ENCODE measurements at regions not wholly inside any gene's neighbourhood (a gene's known extent, or its start where the extent isn't known, plus 50 kb on each side); places are given as distances from the start of the nearest gene placed in this dataset.

DNA sequence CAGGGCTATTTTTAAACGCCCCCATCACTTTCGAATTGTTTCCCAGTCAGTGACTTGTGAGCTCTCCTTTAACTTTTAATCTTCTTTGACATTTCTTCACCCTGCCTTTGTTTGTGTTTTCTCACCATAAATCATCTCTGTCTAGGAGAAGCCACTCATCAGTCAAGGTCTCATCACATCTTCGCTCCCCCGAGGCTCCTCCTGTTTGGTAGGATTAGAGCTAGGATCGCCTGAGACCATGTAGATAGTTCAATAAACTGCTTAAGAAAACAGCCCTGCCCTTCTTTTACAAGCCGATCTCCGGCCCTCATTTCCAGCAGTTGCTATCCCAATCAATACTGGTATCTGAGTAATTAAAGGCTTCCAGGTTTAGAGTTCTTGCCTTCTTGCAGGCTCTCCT, 472.8 kb upstream of the ADARB2 start:
- no peaks in the 10 kb centered on the region for H4K20me1 ChIP-seq (ENCODE audit: control insufficient read depth, insufficient read depth, low read length, poor library complexity, severe bottlenecking)
- H3K9me3 ChIP-seq (ENCODE audit: control extremely low read depth in 1 of 3, control insufficient read depth in 2 of 3, insufficient read depth in 1 of 3, low read length in 2 of 3) = peaks cover 0 to 10% (median 0%) of the 10 kb centered on the region in 3 donors
- H3K4me3 Mint-ChIP-seq = no peak overlapping the region
- H3K4me3 ChIP-seq (ENCODE audit: control extremely low read depth in 1 of 5, extremely low read depth in 1 of 5, insufficient read depth in 1 of 5, low read depth in 2 of 5, low read length in 4 of 5) = no peak overlapping the region
- 43% methylated on average over 3 of the region's 7 CpGs for WGBS (ENCODE audit: insufficient coverage)
- no peaks in the 10 kb centered on the region for H3K4me1 Mint-ChIP-seq
- H3K36me3 ChIP-seq (replicated peaks in 1 of 2; ENCODE audit: control extremely low read depth in 1 of 2, control insufficient read depth in 1 of 2, extremely low read depth in 1 of 2, insufficient read depth in 2 of 2, low read length in 1 of 2) = no peaks in the 10 kb centered on the region
- no peak overlapping the region for H3K9ac ChIP-seq (ENCODE audit: low read length)
- intact Hi-C loops (cut with micrococcal nuclease) = no loop called here
- H3K4me2 ChIP-seq (replicated peaks; ENCODE audit: low read depth, low read length, poor library complexity, severe bottlenecking) = no peak overlapping the region
- ATAC-seq (ENCODE audit: low read depth) (no peak), DNase-seq (no peak)
- H3K27ac ChIP-seq (ENCODE audit: low read length in 2 of 2) = no peak overlapping the region
- H3K4me1 ChIP-seq (ENCODE audit: control insufficient read depth in 2 of 2, insufficient read depth in 2 of 2, low read length in 2 of 2) = no peaks in the 10 kb centered on the region
- H3K27me3 Mint-ChIP-seq = peaks cover 3% of the 10 kb centered on the region
- CTCF ChIA-PET = no interaction called here
- POLR2A ChIA-PET = no interaction called here
- peaks cover 0 to 3% (median 0%) of the 10 kb centered on the region in 4 experiments for H3K27me3 ChIP-seq (replicated peaks in 1 of 4; ENCODE audit: control extremely low read depth in 1 of 4, control insufficient read depth in 3 of 4, insufficient read depth in 4 of 4, low read length in 3 of 4)
- H3K9me3 Mint-ChIP-seq (ENCODE audit: insufficient read depth) = peaks cover 4% of the 10 kb centered on the region
- H2AFZ ChIP-seq (ENCODE audit: insufficient read depth, low read depth, low read length, poor library complexity, severe bottlenecking) = no peak overlapping the region
- no peak overlapping the region for H3K27ac Mint-ChIP-seq
- H3K79me2 ChIP-seq (ENCODE audit: control insufficient read depth, insufficient read depth, low read length) = no peaks in the 10 kb centered on the region
- TF ChIP-seq EZH2 (IDR thresholded peaks at IDR 0.05; ENCODE audit: borderline replicate concordance, insufficient read depth, low read depth, low read length, poor library complexity, severe bottlenecking) = no peak
- TF ChIP-seq CTCF (IDR thresholded peaks at IDR 0.05) = no peak

DNA sequence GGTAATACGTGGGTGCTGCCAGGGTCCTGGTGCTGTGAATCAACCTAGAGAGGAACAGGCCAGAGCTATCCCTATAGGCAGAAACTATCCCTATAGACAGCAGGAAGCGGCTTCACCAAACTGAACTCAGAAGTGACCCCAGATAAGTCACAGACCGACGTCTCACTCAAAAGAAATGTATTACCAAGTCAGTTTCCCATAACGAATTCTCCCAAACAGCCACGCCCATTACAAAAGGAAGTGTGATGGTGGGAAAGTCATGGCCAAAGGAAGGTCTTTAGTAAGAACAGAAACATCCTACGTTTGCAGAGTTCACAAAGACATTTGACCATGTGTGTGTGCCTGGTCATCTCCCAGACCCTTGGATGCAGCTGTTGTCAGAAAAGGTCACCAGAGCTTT, 470.8 kb upstream of the ADARB2 start:
- WGBS (ENCODE audit: insufficient coverage) = 100% methylated on average over 1 of the region's 7 CpGs

More for the DNA sequence above, 470.8 kb upstream of the ADARB2 start:
- TF ChIP-seq CTCF (IDR thresholded peaks at IDR 0.05) = no peak
- TF ChIP-seq EZH2 (IDR thresholded peaks at IDR 0.05; ENCODE audit: borderline replicate concordance, insufficient read depth, low read depth, low read length, poor library complexity, severe bottlenecking) = no peak
- Histone ChIP-seq H3K36me3 (replicated peaks in 1 of 2; ENCODE audit: control extremely low read depth in 1 of 2, control insufficient read depth in 1 of 2, extremely low read depth in 1 of 2, insufficient read depth in 2 of 2, low read length in 1 of 2) (no peaks in the 10 kb centered on the region), H3K9me3 (ENCODE audit: control extremely low read depth in 1 of 3, control insufficient read depth in 2 of 3, insufficient read depth in 1 of 3, low read length in 2 of 3) (peaks cover 0 to 6% (median 0%) of the 10 kb centered on the region in 3 donors), H3K27ac (ENCODE audit: low read length in 2 of 2) (no peak overlapping the region), H3K9ac (ENCODE audit: low read length) (no peak overlapping the region), H3K4me1 (ENCODE audit: control insufficient read depth in 2 of 2, insufficient read depth in 2 of 2, low read length in 2 of 2) (no peaks in the 10 kb centered on the region), H4K20me1 (ENCODE audit: control insufficient read depth, insufficient read depth, low read length, poor library complexity, severe bottlenecking) (no peaks in the 10 kb centered on the region), H3K4me3 (ENCODE audit: control extremely low read depth in 1 of 5, extremely low read depth in 1 of 5, insufficient read depth in 1 of 5, low read depth in 2 of 5, low read length in 4 of 5) (no peak overlapping the region), H3K79me2 (ENCODE audit: control insufficient read depth, insufficient read depth, low read length) (no peaks in the 10 kb centered on the region), H3K27me3 (replicated peaks in 1 of 4; ENCODE audit: control extremely low read depth in 1 of 4, control insufficient read depth in 3 of 4, insufficient read depth in 4 of 4, low read length in 3 of 4) (peaks cover 0 to 3% (median 0%) of the 10 kb centered on the region in 4 experiments), H2AFZ (ENCODE audit: insufficient read depth, low read depth, low read length, poor library complexity, severe bottlenecking) (no peak overlapping the region), H3K4me2 (replicated peaks; ENCODE audit: low read depth, low read length, poor library complexity, severe bottlenecking) (no peak overlapping the region)
- ChIA-PET CTCF (no interaction called here), POLR2A (no interaction called here)
- no peaks in the 10 kb centered on the region for H3K27me3 Mint-ChIP-seq
- H3K4me1 Mint-ChIP-seq = no peaks in the 10 kb centered on the region
- ATAC-seq (ENCODE audit: low read depth) (no peak), DNase-seq (no peak)
- H3K9me3 Mint-ChIP-seq (ENCODE audit: insufficient read depth) = peaks cover 4% of the 10 kb centered on the region
- H3K27ac Mint-ChIP-seq = no peak overlapping the region
- intact Hi-C loops (cut with micrococcal nuclease) = no loop called here
- H3K4me3 Mint-ChIP-seq = no peak overlapping the region

Data from B cell (primary cell).